Stimulated activated CD4-positive, alpha-beta T cell treated with anti-CD3 and anti-CD28 coated beads, Interleukin-2, amount 100 ng/mL, for 24 hours (primary cell): ENCODE measurements at regions not wholly inside any gene's neighbourhood (a gene's known extent, or its start where the extent isn't known, plus 50 kb on each side); places are given as distances from the start of the nearest gene placed in this dataset.
"Not testable (repeated sequence)": the region's sequence is repeated elsewhere in the genome, so short reads cannot be mapped to it uniquely, and the experiment has no call there.

Experiments
- DNase-seq, 2 donors: peaks; one replicate each; pipeline ENCODE4 v3.0.0-alpha.2; 2020

- DNase-seq = peak; percentile 40 to 45
Measured at GRCh38 chr2:87075054-87075790, 53.6 kb upstream of the PLGLB1 start.

- peak; percentile 61 to 62 for DNase-seq
Measured at GRCh38 chr2:87075791-87076252, 54.2 kb upstream of the PLGLB1 start.

- DNase-seq = peak; percentile 91 to 92
Measured at GRCh38 chr2:87076253-87077123, 54.8 kb upstream of the PLGLB1 start.

- not testable (repeated sequence) for DNase-seq
Measured at GRCh38 chr2:87077124-87077446, 55.4 kb upstream of the PLGLB1 start.

- DNase-seq = not testable (repeated sequence)
Measured at GRCh38 chr2:87081727-87082126, 60.1 kb upstream of the PLGLB1 start.

GRCh38 chr2:87088079-87088478 is 66.4 kb upstream of the PLGLB1 start:
- DNase-seq = not testable (repeated sequence)

- not testable (repeated sequence) for DNase-seq
Measured at GRCh38 chr2:87089401-87089800, 67.8 kb upstream of the PLGLB1 start.

- not testable (repeated sequence) for DNase-seq
Measured at GRCh38 chr2:87093252-87093651, 71.6 kb upstream of the PLGLB1 start.

GRCh38 chr2:87093937-87094529 is 72.4 kb upstream of the PLGLB1 start:
- not testable (repeated sequence) for DNase-seq

- not testable (repeated sequence) for DNase-seq
Measured at GRCh38 chr2:87095804-87096203, 74.2 kb upstream of the PLGLB1 start.

GRCh38 chr2:87128761-87129553 is 107.3 kb upstream of the PLGLB1 start:
- DNase-seq = not testable (repeated sequence)

- DNase-seq = not testable (repeated sequence)
Measured at GRCh38 chr2:87132577-87132976, 110.9 kb upstream of the PLGLB1 start.

- DNase-seq = not testable (repeated sequence)
Measured at GRCh38 chr2:87151835-87152493, 130.3 kb upstream of the PLGLB1 start.

- not testable (repeated sequence) for DNase-seq
Measured at GRCh38 chr2:87174454-87174853, 152.8 kb upstream of the PLGLB1 start.

- not testable (repeated sequence) for DNase-seq
Measured at GRCh38 chr2:87183373-87183772, 161.7 kb upstream of the PLGLB1 start.

GRCh38 chr2:87184260-87184659 is 162.6 kb upstream of the PLGLB1 start:
- DNase-seq = not testable (repeated sequence)

- DNase-seq = not testable (repeated sequence)
Measured at GRCh38 chr2:87189214-87189613, 167.6 kb upstream of the PLGLB1 start.

GRCh38 chr2:87193336-87193735 is 171.7 kb upstream of the PLGLB1 start:
- DNase-seq = not testable (repeated sequence)

GRCh38 chr2:87194254-87194999 is 172.8 kb upstream of the PLGLB1 start:
- not testable (repeated sequence) for DNase-seq

GRCh38 chr2:87196720-87197388 is 175.2 kb upstream of the PLGLB1 start:
- not testable (repeated sequence) for DNase-seq

- DNase-seq = not testable (repeated sequence)
Measured at GRCh38 chr2:87198422-87198821, 176.8 kb upstream of the PLGLB1 start.
